ENCODE measurements at regions not wholly inside any gene's neighbourhood (a gene's known extent, or its start where the extent isn't known, plus 50 kb on each side); places are given as distances from the start of the nearest gene placed in this dataset.
"Not testable (repeated sequence)": the region's sequence is repeated elsewhere in the genome, so short reads cannot be mapped to it uniquely, and the experiment has no call there.

GRCh38 chr16:88148682-88149081 lies 197.4 kb downstream of the BANP start:
- DNase-seq: not testable (repeated sequence)

DNA sequence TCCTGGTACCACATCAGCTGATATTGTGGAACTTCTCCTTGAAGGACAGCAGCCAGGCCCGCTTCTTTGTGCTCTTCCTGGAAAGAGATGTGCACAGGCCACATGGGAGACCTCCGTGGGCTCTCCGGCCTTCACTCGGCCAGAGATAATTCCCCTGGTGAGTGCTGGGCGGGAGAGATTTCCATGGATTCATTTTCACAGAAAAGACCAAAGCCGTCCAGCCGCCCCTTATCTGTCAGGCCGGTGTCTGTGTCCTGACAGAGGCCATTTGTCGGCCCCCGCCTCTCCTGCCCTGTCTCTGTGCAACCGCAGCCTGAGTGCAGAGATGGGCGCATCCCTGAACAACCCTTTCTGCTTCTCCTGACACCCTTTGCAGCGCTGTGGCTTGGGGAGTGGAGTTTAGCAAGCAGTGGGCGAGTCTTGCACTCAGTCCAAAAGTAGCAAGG lies 197.9 kb downstream of the BANP start:
- DNase-seq: not testable (repeated sequence)

DNA sequence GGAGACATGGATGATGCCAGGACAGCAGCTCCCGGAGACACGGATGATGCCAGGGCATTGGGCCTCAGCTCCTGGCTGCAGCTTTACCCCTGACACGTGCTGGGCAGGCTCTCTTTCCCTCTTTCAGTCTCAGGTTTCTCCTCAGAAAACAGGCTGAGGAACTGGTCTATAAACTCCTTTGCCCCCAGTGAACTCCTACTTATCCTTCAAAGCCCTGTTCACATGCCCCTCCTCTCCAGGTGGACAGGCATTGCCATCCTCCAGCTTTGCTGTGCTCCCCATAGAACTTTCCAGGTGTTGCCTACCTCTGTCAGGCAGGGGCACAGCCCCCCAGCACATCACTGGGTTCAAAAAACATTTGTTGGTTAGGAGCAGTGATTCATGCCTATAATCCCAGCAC lies 198.4 kb downstream of the BANP start:
- DNase-seq: not testable (repeated sequence)

GRCh38 chr16:88150456-88151128 lies 199.4 kb downstream of the BANP start:
- DNase-seq: not testable (repeated sequence)

DNA sequence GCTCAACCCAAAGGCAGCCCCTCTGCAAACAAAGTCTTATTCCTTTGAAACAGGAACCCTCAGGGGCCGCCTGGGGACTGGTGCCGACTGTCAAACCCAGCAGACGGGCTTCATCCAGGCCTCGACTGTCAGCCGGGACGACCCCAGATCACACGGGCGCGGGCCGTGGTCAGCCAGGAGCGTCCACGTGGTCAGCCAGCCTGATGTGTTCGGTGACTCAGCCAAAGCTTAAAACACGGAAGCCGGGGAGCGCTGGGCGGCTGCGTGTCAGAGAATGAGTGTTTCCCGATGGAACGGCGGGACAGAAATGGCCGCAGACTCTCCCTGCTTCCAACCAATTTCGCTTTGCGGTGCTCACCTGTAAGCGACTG lies 199.9 kb downstream of the BANP start:
- peak; percentile 7 for DNase-seq

DNA sequence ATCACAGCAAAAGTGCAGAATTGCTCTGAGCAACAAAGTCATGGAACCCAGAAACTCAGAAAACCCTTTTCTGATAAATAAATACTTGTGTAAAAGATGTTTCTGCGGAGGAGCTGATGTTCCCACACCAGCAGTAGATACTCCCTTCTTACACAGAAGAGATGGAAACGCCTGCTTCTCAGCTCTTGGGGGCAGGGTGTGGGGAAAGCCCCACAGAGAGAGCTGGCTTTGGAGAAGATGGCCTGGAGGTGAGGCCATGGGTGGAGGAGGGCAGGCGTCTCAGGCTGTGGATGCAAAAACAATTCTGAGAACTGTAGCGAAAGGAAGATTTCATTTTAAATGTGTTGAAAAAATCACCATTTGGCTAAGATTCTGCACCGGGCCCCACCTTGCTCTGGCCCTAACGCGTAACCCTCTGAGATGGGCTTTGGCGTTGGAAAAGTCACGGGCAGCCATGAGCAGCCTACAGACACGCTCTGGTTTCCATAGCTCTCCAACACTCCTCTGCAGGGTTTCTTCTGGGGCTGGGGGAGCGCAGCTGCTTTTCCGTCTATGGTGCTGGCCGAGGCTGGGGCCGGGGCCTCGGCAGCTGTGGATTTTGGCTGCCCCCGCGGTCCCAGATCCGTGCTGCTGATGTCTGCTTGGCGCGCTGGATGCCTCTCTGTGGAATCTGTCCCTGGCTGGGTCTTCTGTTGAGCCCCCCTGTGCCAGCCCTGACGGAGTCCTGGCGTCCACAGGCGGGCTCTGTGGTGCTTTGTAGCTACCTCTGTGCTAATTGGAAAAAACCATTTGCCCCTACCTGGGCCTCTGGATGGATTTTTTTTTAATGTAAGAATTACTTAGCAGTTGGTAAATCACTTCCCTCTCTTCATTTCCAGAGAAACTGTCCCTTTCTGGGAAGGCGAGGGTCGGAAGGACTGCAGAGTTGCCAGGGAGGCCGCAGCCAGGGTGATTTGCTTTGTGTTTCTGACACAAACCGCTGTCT lies 200.9 kb downstream of the BANP start:
- DNase-seq: not testable (repeated sequence)

DNA sequence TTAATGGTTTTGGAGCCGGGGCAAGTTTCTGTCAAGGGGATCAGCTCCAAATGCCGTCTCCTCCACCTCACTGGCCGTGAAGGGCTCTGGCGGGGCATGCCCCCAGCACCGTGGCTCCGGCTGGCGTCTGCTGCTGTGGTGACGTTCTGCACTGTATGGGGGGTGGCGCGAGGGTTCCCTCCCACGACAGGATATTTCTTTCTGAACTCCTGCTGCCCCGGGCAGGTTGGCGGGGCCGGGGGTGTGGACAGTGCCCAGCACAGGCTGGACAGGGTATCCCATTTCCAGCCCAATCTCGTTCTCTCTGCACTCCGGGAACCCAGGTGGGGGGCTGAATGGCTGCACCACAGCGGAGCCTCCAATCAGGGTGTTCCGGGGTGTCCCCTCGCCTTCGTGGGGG lies 201.6 kb downstream of the BANP start:
- not testable (repeated sequence) for DNase-seq

DNA sequence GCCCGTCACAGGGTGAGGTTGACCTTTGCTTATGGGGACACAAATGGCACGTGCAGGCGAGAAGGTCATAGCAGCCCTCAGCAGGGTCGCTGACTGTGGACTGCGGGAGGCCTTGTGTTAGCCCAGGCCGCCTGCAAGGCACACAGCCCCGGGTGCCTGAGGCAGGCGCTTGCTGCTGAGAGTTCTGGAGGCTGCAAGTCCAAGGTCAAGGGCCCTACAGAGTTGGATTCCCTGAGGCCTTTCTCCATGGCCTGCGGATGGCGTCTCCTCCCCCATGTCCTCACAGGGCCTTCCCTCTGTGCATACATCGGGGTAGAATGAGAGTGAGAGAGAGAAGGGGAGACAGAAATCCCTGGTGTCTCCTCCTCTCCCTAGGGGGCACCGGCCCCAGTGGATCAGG lies 202.3 kb downstream of the BANP start:
- DNase-seq: not testable (repeated sequence)

- DNase-seq: not testable (repeated sequence)
Measured at GRCh38 chr16:88154886-88155285, 203.7 kb downstream of the BANP start.

DNA sequence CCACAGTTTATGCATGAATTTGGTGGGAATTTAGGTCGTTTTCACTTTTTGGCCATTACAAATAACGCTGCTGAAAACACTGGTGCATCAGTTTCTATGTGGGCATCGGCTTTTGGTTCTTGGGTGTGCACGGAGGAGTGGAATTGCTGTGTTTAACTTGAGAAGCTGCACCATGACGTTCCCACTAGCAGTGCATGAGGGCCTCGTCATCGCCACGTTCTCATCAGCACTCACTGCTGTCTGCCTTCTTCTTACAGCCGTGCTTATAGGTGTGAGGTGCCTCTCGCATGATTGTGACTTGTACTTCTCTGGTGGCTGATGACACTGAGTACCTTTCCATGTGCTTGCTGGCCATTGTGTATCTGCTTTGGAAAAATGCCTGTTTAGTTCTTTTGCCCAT lies 204.4 kb downstream of the BANP start:
- not testable (repeated sequence) for DNase-seq

GRCh38 chr16:88156640-88157283 lies 205.5 kb downstream of the BANP start:
- DNase-seq: not testable (repeated sequence)

GRCh38 chr16:88157686-88158085 lies 206.5 kb downstream of the BANP start:
- not testable (repeated sequence) for DNase-seq

- DNase-seq: not testable (repeated sequence)
Measured at GRCh38 chr16:88158256-88159045, 207.2 kb downstream of the BANP start.

- not testable (repeated sequence) for DNase-seq
Measured at GRCh38 chr16:88159046-88159896, 208.0 kb downstream of the BANP start.

DNA sequence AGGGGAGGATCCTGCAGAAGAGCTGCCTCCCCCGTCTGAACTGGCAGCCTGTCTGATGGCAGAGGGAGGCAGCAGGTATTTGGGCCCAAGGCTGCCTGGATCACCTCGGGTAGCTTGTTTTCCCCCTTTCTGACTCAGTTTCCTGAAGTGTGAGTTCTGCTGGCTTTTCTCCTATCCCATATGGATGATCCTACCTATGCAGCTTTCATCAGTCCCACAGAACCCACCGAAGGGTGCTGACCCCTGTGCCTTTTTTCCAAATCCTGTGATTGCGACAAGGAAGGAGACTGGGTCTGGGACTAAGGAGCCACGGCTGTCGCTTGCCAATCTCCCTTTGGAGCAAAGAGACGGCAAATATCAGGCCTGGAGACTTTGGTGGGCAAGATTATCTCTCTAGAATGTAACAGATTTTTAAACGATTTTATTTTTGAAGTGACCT lies 208.7 kb downstream of the BANP start:
- DNase-seq: not testable (repeated sequence)

- DNase-seq: not testable (repeated sequence)
Measured at GRCh38 chr16:88161191-88161590, 210.0 kb downstream of the BANP start.

GRCh38 chr16:88161623-88162275 lies 210.5 kb downstream of the BANP start:
- not testable (repeated sequence) for DNase-seq

- DNase-seq: not testable (repeated sequence)
Measured at GRCh38 chr16:88162778-88163177, 211.5 kb downstream of the BANP start.

DNA sequence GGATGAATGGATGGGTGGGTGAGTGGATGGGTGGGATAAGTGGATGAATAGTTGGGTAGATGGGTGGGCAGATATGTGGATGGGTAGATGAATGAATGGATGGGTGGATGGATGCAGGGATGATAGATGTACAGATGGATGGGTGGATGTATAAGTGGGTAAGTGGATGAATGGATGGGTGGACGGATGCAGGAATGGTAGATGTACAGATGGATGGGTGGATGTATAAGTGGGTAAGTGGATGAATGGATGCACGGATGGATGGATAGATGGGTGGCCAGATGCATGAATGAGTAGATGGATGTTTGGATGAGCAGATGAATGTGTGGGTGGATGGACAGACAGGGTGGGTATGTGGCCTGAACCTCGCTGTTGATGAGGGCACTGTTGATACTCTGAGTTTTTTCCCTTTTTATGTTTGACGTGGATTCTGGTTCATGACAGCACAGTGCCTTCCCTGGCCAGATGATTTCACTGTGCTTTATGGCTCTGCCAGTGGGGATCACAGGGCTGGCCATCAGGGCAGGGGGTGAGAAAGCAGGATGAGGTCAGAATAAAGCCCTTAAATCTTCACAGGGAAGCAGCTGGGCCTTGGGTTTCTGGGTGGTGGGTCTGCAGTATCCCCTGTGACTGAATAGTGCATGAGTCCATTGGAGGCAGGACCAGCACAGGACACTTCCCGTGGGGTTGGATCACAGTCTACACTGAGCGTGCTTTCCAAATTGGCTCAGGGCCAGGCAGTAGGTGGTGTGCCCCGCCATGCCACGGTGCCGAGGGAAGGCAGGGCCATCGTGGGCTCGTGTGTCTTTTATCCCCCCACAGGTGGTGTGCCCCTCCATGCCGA lies 213.2 kb downstream of the BANP start:
- DNase-seq: not testable (repeated sequence)

Measured in T1000 (cell line).